ENCODE measurements at regions not wholly inside any gene's neighbourhood (a gene's known extent, or its start where the extent isn't known, plus 50 kb on each side); places are given as distances from the start of the nearest gene placed in this dataset.
"Not testable (repeated sequence)": the region's sequence is repeated elsewhere in the genome, so short reads cannot be mapped to it uniquely, and the experiment has no call there.

GRCh38 chr10:128571071-128571470, 444.8 kb upstream of the MKI67 start:
- DNase-seq (ENCODE audit: low read depth in 4 of 4, low spot score in 3 of 4) = no peak

- no peak for DNase-seq (ENCODE audit: low read depth in 4 of 4, low spot score in 3 of 4)
Measured at GRCh38 chr10:128571745-128572144, 445.5 kb upstream of the MKI67 start.

- DNase-seq (ENCODE audit: low read depth in 4 of 4, low spot score in 3 of 4) = no peak
Measured at GRCh38 chr10:128572696-128573095, 446.5 kb upstream of the MKI67 start.

GRCh38 chr10:128573281-128573845, 447.1 kb upstream of the MKI67 start:
- DNase-seq (ENCODE audit: low read depth in 4 of 4, low spot score in 3 of 4) = peak in 1 of 4 donors; percentile 19

GRCh38 chr10:128573986-128574385, 447.8 kb upstream of the MKI67 start:
- DNase-seq (ENCODE audit: low read depth in 4 of 4, low spot score in 3 of 4) = no peak

- DNase-seq (ENCODE audit: low read depth in 4 of 4, low spot score in 3 of 4) = no peak
Measured at GRCh38 chr10:128574581-128575210, 448.5 kb upstream of the MKI67 start.

GRCh38 chr10:128575761-128576160, 449.5 kb upstream of the MKI67 start:
- DNase-seq (ENCODE audit: low read depth in 4 of 4, low spot score in 3 of 4) = no peak

GRCh38 chr10:128576336-128576735, 450.1 kb upstream of the MKI67 start:
- DNase-seq (ENCODE audit: low read depth in 4 of 4, low spot score in 3 of 4) = no peak

GRCh38 chr10:128576943-128577670, 450.9 kb upstream of the MKI67 start:
- DNase-seq (ENCODE audit: low read depth in 4 of 4, low spot score in 3 of 4) = no peak

GRCh38 chr10:128577958-128578750, 451.9 kb upstream of the MKI67 start:
- no peak for DNase-seq (ENCODE audit: low read depth in 4 of 4, low spot score in 3 of 4)

GRCh38 chr10:128578766-128579165, 452.5 kb upstream of the MKI67 start:
- no peak for DNase-seq (ENCODE audit: low read depth in 4 of 4, low spot score in 3 of 4)

- no peak for DNase-seq (ENCODE audit: low read depth in 4 of 4, low spot score in 3 of 4)
Measured at GRCh38 chr10:128579280-128579865, 453.1 kb upstream of the MKI67 start.

GRCh38 chr10:128579901-128580300, 453.7 kb upstream of the MKI67 start:
- no peak for DNase-seq (ENCODE audit: low read depth in 4 of 4, low spot score in 3 of 4)

GRCh38 chr10:128583125-128583524, 456.9 kb upstream of the MKI67 start:
- not testable (repeated sequence) for DNase-seq (ENCODE audit: low read depth in 4 of 4, low spot score in 3 of 4)

GRCh38 chr10:128586599-128586998, 460.4 kb upstream of the MKI67 start:
- not testable (repeated sequence) for DNase-seq (ENCODE audit: low read depth in 4 of 4, low spot score in 3 of 4)

- DNase-seq (ENCODE audit: low read depth in 4 of 4, low spot score in 3 of 4) = no peak
Measured at GRCh38 chr10:128587689-128588088, 461.5 kb upstream of the MKI67 start.

GRCh38 chr10:128588402-128588801, 462.2 kb upstream of the MKI67 start:
- DNase-seq (ENCODE audit: low read depth in 4 of 4, low spot score in 3 of 4) = no peak

GRCh38 chr10:128594688-128595087, 468.5 kb upstream of the MKI67 start:
- no peak for DNase-seq (ENCODE audit: low read depth in 4 of 4, low spot score in 3 of 4)

- no peak for DNase-seq (ENCODE audit: low read depth in 4 of 4, low spot score in 3 of 4)
Measured at GRCh38 chr10:128596906-128597305, 470.7 kb upstream of the MKI67 start.

GRCh38 chr10:128599030-128599429, 472.8 kb upstream of the MKI67 start:
- no peak for DNase-seq (ENCODE audit: low read depth in 4 of 4, low spot score in 3 of 4)

- no peak for DNase-seq (ENCODE audit: low read depth in 4 of 4, low spot score in 3 of 4)
Measured at GRCh38 chr10:128599538-128599937, 473.3 kb upstream of the MKI67 start.

Data from right renal pelvis (tissue), 4 donors.